Kidney epithelial cell (primary cell): ENCODE measurements at regions not wholly inside any gene's neighbourhood (a gene's known extent, or its start where the extent isn't known, plus 50 kb on each side); places are given as distances from the start of the nearest gene placed in this dataset.
A peak's percentile ranks its signal among the peaks of the same experiment; 100 is the strongest.
"Not testable (repeated sequence)": the region's sequence is repeated elsewhere in the genome, so short reads cannot be mapped to it uniquely, and the experiment has no call there.

Source experiments
- DNase-seq: peaks from one replicate; pipeline ENCODE4 v3.0.0-alpha.2; 2010; ENCODE audit warnings: low read depth
- H3K27me3 ChIP-seq: 2 replicates; pipeline ENCODE4 v1.6.0; 2011; ENCODE audit warnings: low read length; ENCODE audit not compliant: control insufficient read depth, insufficient read depth
- H3K36me3 ChIP-seq: 2 replicates; pipeline ENCODE4 v1.5.1; 2011; ENCODE audit warnings: low read length; ENCODE audit not compliant: control insufficient read depth, insufficient read depth
- H3K4me3 ChIP-seq: 2 replicates; pipeline ENCODE4 v1.5.1; 2011; ENCODE audit warnings: low read depth, mild to moderate bottlenecking, control low read depth, low read length
- TF ChIP-seq, protein P1 (sequence below): IDR thresholded peaks from 2 replicates; pipeline ENCODE4 v1.5.1; 2011; ENCODE audit warnings: mild to moderate bottlenecking, moderate library complexity, low read length, control low read depth, inconsistent platforms; ENCODE audit not compliant: insufficient read depth, poor library complexity, severe bottlenecking

DNA sequence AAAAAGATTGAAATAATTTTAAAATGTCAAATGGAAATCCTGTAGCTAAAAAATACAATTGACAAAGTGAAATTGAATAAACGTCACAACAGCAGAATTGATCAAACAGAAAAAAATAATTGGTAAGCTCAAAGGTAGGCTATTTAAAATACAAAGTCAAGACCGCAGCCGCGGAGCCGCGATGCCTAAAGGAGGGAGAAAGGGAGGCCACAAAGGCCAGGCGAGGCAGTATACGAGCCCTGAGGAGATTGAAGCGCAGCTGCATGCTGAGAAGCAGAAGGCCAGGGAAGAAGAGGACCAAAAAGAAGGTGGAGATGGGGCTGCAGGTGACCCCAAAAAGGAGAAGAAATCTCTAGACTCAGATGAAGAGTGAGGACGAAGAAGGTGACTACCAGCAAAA, 1068.5 kb upstream of the COX7C start:
- Histone ChIP-seq H3K4me3 (no peak overlapping the region), H3K27me3 (no peaks in the 10 kb centered on the region), H3K36me3 (no peaks in the 10 kb centered on the region)
- TF ChIP-seq, protein P1, sequence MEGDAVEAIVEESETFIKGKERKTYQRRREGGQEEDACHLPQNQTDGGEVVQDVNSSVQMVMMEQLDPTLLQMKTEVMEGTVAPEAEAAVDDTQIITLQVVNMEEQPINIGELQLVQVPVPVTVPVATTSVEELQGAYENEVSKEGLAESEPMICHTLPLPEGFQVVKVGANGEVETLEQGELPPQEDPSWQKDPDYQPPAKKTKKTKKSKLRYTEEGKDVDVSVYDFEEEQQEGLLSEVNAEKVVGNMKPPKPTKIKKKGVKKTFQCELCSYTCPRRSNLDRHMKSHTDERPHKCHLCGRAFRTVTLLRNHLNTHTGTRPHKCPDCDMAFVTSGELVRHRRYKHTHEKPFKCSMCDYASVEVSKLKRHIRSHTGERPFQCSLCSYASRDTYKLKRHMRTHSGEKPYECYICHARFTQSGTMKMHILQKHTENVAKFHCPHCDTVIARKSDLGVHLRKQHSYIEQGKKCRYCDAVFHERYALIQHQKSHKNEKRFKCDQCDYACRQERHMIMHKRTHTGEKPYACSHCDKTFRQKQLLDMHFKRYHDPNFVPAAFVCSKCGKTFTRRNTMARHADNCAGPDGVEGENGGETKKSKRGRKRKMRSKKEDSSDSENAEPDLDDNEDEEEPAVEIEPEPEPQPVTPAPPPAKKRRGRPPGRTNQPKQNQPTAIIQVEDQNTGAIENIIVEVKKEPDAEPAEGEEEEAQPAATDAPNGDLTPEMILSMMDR = no peak
- no peak for DNase-seq

- H3K27me3 ChIP-seq = no peaks in the 10 kb centered on the region
Measured at GRCh38 chr5:85549836-85550599, 1067.7 kb upstream of the COX7C start.

DNA sequence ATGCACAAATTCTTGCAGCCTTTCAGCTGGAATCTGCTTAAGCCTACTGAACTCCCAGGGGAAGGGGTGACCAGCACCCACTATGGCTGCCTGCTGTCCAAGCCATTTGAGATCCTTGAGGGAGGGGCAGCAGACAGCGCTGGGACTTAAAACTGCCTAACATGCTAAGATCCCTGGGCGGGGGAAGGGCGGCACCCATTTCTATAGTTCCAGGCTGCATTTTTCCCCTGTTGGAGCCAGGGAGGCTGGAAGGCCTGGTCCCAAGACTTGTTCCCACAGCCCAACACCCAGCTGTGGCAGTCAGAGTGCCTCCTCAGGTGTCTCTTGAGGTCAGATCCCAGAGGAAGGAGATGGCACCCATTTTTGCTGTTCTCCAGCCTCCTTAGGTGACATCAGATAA, 1061.3 kb upstream of the COX7C start:
- TF ChIP-seq, protein P1 = no peak
- no peaks in the 10 kb centered on the region for H3K27me3 ChIP-seq
- H3K36me3 ChIP-seq = no peaks in the 10 kb centered on the region
- H3K4me3 ChIP-seq = no peak overlapping the region
- no peak for DNase-seq

More at GRCh38 chr5:85549836-85550599, 1067.7 kb upstream of the COX7C start:
- TF ChIP-seq, protein P1 = no peak
- DNase-seq = no peak
- no peak overlapping the region for H3K4me3 ChIP-seq
- no peaks in the 10 kb centered on the region for H3K36me3 ChIP-seq

DNA sequence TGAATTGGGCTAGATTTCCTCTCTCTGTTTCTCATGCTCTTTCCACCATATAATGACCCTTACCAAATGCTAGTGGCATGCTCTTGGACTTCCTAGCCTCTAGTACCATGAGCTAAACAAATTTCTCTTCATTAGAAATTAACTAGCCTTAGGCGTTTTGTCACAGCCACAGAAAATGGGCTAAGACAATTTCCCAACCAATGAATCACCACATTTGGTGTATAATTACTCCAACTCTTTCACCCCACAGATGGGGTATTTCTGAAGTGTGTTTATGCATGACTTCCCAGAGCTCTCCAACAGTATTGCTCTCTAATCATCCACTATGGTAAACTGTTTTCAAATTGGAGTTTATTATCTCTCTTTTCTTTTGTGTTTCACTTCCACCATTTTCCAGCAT, 1041.1 kb upstream of the COX7C start:
- Histone ChIP-seq H3K36me3 (no peaks in the 10 kb centered on the region), H3K27me3 (no peaks in the 10 kb centered on the region), H3K4me3 (no peak overlapping the region)
- peak; percentile 1 for DNase-seq
- TF ChIP-seq, protein P1 = no peak

- H3K27me3 ChIP-seq, DNase-seq, H3K4me3 ChIP-seq, H3K36me3 ChIP-seq: not testable (repeated sequence)
Measured at GRCh38 chr5:85587806-85588205, 1029.9 kb upstream of the COX7C start.

GRCh38 chr5:85588268-85588667, 1029.5 kb upstream of the COX7C start:
- H3K4me3 ChIP-seq, DNase-seq, H3K36me3 ChIP-seq, H3K27me3 ChIP-seq: not testable (repeated sequence)

GRCh38 chr5:85590764-85591163, 1027.0 kb upstream of the COX7C start:
- no peaks in the 10 kb centered on the region for H3K36me3 ChIP-seq
- no peak for DNase-seq
- no peaks in the 10 kb centered on the region for H3K27me3 ChIP-seq
- TF ChIP-seq, protein P1 = no peak
- H3K4me3 ChIP-seq = no peak overlapping the region
